ENCODE measurements at regions not wholly inside any gene's neighbourhood (a gene's known extent, or its start where the extent isn't known, plus 50 kb on each side); places are given as distances from the start of the nearest gene placed in this dataset.

DNA sequence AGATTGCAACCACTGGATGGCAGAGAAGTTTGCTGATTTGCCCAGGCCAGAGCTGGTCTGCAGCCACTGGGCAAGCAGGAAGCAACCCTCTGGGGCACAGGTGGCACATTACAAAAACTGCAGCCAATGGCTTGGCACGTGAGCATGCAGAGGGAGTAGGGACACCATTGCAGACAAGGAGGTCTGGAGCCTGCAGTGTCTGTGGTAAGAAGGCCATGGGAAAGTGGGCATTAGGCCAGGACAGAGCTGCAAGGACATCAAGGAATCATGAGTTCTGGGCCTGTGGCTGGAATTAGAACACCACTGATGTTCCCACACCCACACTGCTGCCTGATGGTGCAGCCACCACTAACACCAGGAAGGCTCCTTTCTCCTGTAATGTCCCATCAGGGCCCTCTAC, 113.0 kb downstream of the TSEN15 start:
- ChIA-PET POLR2A (no interaction called here), CTCF (interaction anchor here (0.7 to 2.5 kb wide), 3 partner anchors 8 to 528 kb away, joined by 3 to 5 read pairs (median 3); no protein-coding TSS in a partner anchor)
- H3K36me3 ChIP-seq (ENCODE audit: control insufficient read depth, insufficient read depth, low read length): no peaks in the 10 kb centered on the region
- TF ChIP-seq, protein P1, sequence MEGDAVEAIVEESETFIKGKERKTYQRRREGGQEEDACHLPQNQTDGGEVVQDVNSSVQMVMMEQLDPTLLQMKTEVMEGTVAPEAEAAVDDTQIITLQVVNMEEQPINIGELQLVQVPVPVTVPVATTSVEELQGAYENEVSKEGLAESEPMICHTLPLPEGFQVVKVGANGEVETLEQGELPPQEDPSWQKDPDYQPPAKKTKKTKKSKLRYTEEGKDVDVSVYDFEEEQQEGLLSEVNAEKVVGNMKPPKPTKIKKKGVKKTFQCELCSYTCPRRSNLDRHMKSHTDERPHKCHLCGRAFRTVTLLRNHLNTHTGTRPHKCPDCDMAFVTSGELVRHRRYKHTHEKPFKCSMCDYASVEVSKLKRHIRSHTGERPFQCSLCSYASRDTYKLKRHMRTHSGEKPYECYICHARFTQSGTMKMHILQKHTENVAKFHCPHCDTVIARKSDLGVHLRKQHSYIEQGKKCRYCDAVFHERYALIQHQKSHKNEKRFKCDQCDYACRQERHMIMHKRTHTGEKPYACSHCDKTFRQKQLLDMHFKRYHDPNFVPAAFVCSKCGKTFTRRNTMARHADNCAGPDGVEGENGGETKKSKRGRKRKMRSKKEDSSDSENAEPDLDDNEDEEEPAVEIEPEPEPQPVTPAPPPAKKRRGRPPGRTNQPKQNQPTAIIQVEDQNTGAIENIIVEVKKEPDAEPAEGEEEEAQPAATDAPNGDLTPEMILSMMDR (IDR thresholded peaks at IDR 0.05; ENCODE audit: insufficient read depth, low read depth, low read length): no peak
- H3K27me3 ChIP-seq (ENCODE audit: control insufficient read depth, insufficient read depth, low read length): no peaks in the 10 kb centered on the region
- H3K4me3 ChIP-seq (ENCODE audit: low read depth, low read length): no peak overlapping the region
- no peak for DNase-seq (ENCODE audit: low read depth)

DNA sequence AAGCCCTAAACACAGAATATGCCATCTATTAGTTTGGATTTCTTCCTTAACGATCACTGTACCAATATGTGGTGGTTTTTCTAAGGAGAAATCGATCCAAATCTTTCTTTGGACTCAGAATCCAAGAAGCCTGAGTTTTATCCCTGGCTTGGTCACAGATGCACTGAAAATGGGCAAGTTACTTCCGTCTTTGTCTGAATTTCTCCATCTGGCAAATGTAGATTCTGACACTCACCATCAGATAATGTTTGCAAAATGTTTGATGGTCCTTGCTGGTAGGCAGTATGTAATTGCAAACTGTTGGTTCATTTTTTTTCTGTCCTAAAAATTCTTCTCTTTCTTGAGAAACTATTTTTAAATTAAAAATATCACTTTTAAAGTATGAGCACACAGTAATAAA, 115.0 kb downstream of the TSEN15 start:
- Histone ChIP-seq H3K4me3 (ENCODE audit: low read depth, low read length) (no peak overlapping the region), H3K36me3 (ENCODE audit: control insufficient read depth, insufficient read depth, low read length) (no peaks in the 10 kb centered on the region), H3K27me3 (ENCODE audit: control insufficient read depth, insufficient read depth, low read length) (no peaks in the 10 kb centered on the region)
- POLR2A ChIA-PET: no interaction called here
- no peak for DNase-seq (ENCODE audit: low read depth)
- TF ChIP-seq, protein P1 (IDR thresholded peaks at IDR 0.05; ENCODE audit: insufficient read depth, low read depth, low read length): no peak
- CTCF ChIA-PET: interaction anchor here (2.5 kb wide), 1 partner anchor 10 kb away, joined by 5 read pairs; no protein-coding TSS in a partner anchor

DNA sequence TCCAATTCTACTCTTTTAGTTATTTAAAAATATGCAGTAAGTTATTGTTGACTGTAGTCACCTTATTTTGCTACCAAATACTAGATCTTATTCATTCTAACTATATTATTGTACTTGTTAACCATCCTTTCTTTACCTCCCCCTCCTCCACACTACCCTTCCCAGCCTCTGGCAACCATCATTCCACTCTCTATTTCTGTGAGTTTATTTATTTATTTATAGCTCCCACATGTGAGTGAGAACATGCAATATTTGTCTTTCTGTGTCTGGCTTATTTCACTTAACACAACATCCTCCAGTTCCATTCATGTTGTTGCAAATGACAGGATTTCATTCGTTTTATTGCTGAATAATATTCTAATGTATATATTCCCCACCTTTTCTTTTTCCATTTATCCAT, 115.8 kb downstream of the TSEN15 start:
- TF ChIP-seq, protein P1 (IDR thresholded peaks at IDR 0.05; ENCODE audit: insufficient read depth, low read depth, low read length): no peak
- Histone ChIP-seq H3K4me3 (ENCODE audit: low read depth, low read length) (no peak overlapping the region), H3K36me3 (ENCODE audit: control insufficient read depth, insufficient read depth, low read length) (no peaks in the 10 kb centered on the region), H3K27me3 (ENCODE audit: control insufficient read depth, insufficient read depth, low read length) (no peaks in the 10 kb centered on the region)
- CTCF ChIA-PET: no interaction called here
- POLR2A ChIA-PET: no interaction called here
- DNase-seq (ENCODE audit: low read depth): no peak

DNA sequence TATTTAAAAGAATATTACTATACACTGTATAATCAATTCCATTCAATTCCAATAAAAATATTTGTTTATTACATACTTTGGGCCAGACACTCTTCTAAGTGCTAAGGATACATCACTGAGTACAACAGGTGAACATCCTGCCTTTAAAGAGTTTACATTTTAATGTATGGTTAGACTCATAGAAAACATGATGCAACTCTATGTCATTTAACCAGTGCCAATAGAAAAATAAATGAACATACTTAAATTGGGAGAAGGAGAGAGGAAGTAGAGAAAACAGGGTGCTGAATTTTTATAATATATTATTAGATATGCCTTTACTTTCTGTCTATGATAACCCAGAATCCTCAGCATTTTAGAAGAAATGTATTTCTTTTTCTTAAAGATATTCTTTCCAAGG, 119.2 kb downstream of the TSEN15 start:
- ChIA-PET POLR2A (no interaction called here), CTCF (no interaction called here)
- H3K27me3 ChIP-seq (ENCODE audit: control insufficient read depth, insufficient read depth, low read length): no peaks in the 10 kb centered on the region
- H3K4me3 ChIP-seq (ENCODE audit: low read depth, low read length): no peak overlapping the region
- TF ChIP-seq, protein P1 (IDR thresholded peaks at IDR 0.05; ENCODE audit: insufficient read depth, low read depth, low read length): no peak
- no peaks in the 10 kb centered on the region for H3K36me3 ChIP-seq (ENCODE audit: control insufficient read depth, insufficient read depth, low read length)
- DNase-seq (ENCODE audit: low read depth): no peak

DNA sequence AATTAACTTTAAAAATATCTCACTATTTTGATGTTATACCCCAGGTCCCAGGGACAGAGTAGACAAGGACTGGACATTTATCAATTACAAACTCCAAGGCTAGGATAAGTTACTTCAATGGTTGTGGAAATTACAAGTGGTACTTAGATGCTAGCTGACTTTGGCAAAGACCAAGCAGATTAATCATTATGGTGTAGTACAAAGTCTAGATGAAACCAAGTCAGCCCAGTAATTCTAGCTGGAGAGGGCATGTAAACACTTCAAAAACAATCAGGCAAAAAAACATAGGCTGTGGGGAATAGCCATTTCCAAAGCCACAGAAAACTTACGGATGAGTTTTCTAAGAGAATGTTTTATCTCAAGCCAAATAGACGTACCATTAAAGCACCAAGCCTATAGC, 124.5 kb downstream of the TSEN15 start:
- ChIA-PET POLR2A (no interaction called here), CTCF (no interaction called here)
- DNase-seq (ENCODE audit: low read depth): no peak

More for the DNA sequence above, 124.5 kb downstream of the TSEN15 start:
- Histone ChIP-seq H3K27me3 (ENCODE audit: control insufficient read depth, insufficient read depth, low read length) (0 out of 2 replicates have a peak, but pooled peaks cover 3% of the 10 kb centered on the region), H3K4me3 (ENCODE audit: low read depth, low read length) (no peak overlapping the region), H3K36me3 (ENCODE audit: control insufficient read depth, insufficient read depth, low read length) (no peaks in the 10 kb centered on the region)
- TF ChIP-seq, protein P1 (IDR thresholded peaks at IDR 0.05; ENCODE audit: insufficient read depth, low read depth, low read length): no peak
